ENCODE measurements at regions not wholly inside any gene's neighbourhood (a gene's known extent, or its start where the extent isn't known, plus 50 kb on each side); places are given as distances from the start of the nearest gene placed in this dataset.
A peak's percentile ranks its signal among the peaks of the same experiment; 100 is the strongest.
"Not testable (repeated sequence)": the region's sequence is repeated elsewhere in the genome, so short reads cannot be mapped to it uniquely, and the experiment has no call there.

DNA sequence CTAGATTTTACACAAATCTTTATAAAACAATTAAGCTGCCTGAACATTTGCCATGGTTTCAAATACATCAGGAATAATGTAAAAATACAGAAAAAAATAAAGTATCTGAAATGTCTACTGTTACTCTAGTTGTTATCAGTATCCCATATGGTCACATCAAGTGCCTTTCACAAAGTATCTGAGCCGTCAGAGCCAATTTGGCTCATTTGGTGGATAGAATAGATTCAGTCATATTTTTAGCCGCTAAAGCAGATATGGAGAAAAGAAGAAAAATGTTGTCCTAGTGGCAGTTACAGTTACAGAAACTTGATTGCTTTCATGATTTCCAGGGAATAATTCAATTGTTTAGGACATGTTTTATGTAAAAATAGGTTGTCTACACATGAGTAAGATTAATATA, 641.1 kb downstream of the RAPGEF2 start:
- no peak for DNase-seq (ENCODE audit: low spot score)

DNA sequence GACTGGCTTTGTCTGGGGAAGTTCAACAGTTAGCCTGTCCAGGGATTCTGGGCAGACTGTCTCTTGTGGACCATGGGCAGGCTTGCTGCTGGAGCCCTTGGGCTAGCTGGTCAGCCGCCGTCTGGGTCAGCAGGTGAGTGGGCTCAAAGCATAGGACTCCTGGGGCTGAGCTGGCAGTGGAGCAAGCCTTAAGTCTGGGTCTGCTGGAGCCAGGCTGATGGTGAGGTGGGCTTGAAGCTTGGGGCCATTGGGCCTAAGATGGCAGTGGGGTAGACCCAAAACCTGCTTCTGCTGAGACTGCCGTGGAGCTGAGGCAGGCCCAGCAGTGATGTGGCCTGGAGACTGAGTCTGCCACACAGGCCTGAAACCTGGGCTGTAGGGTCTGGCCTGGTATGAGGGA, 645.1 kb downstream of the RAPGEF2 start:
- DNase-seq (ENCODE audit: low spot score): no peak

DNA sequence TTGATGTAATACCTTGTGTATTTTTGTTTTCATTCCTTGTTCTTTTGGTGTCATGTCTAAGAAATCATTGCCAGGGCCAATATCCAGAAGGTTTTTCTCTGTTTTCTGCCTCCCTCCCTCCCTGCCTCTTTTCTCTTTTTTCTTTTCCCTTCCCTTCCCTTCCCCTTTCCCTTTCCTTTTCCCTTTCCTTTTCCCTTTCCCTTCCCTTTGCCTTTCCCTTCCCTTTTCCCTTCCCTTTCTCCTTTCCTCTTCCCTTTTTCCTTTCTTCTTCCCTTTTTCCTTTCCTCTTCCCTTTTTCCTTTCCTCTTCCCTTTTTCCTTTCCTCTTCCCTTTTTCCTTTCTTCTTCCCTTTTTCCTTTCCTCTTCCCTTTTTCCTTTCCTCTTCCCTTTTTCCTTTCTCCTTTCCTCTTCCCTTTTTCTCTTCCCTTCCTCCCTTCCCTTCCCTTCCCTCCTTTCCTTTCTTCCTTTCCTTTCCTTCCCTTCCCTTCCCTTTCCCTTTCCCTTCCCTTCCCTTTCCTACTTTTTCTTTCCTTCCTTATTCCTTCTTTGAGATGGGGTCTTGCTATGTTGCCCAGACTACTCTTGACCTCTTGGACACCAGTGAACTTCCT, 646.1 kb downstream of the RAPGEF2 start:
- DNase-seq (ENCODE audit: low spot score): no peak

DNA sequence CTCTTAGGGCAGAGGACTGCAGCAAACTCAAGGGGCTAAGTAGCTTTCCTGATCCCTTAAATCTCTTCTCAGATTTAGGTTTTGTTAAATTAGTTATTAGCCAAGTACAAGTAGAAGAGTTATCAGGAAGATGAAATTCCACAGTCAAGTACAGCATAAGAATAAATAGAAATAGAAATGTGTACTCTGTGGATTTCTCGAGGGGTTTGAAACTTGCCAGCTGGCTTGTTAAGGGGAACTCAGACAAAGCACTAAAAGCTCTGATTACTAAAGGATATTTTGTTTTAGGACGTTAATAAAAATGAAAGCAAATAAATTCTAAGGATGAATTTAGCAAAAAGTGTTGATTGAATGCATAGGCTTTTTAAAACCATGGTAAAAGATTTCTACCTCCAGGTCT, 654.6 kb downstream of the RAPGEF2 start:
- no peak for DNase-seq (ENCODE audit: low spot score)

DNA sequence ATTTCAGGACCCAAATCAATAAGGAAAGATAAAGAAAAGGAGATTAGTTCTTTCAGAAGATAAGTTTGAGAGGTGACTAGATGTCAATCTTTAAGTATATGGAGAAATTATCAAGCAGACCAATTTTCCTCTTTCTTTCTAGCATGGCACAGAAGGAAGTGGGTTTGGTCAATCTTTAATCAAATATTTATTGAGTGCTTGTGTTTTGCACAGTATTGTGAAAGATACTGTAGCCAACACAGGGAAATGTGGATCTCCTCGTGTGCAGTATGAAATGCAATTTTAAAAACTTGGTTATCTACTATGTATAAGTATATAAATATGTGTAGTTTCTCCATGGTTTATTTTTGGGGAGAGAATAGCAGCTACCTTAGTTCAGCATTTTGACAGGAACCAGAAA, 655.2 kb downstream of the RAPGEF2 start:
- no peak for DNase-seq (ENCODE audit: low spot score)

DNA sequence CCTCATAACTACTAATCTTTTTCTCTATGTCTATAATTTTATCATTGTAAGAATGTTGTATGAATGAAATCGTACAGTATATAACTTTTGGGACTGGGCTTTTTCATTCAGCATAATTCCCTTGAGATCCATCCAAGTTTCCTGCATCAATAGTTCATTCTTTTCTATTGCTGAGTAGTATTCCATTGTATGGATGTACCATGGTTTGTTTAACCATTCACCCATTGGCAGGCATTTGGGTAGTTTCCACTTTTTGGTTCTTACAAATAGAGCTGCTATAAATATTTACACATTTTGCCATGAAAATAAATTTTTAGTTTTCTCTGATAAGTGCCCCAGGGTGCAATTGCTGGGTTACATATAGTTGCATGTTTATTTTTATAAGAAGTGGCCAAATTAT, 659.8 kb downstream of the RAPGEF2 start:
- DNase-seq (ENCODE audit: low spot score): no peak

DNA sequence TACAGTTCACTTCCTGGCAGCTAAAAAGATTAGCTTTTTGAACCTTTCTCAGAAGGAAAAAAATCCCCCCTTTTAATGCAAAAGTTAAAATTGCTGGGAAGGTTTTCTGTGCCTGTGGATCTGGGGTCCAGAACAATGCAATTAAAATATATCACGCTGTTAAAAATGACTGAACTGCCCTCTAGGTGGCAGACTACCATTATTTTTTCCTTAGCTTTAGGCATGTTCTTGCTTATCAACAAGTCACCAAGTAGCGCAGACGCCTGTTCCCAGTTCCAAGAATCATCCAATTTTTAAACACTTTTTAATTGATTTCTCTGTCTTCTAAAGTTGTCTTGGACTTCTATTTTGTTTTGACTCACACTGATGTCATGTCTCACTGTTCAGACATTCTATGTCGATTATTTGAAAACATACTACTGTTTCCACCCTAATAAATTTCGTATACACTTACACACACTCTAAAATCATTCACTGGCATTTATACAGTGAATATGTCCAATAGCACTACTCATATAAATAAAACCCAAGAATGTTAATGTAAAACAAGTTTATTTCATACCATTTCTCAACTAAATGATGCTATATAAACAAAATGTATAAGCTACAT, 661.6 kb downstream of the RAPGEF2 start:
- DNase-seq (ENCODE audit: low spot score): peak; percentile 66

DNA sequence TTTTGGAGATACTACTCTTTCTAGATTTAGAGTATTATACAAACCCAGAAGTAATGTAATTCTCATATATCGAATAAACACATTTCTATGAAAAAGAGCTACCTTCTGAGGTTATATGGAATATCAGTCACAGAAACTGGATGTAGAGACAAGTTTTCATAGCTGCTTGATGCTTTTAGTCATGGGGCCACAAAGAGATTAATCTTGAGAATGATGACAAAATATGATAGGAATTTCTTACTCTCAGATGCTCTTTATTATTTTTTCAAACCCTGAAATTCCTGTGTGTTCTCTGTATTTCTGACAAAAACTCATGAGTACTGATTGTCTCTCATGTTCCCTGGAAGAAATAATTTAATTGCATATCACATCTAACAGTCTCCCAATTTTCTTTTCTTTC, 662.5 kb downstream of the RAPGEF2 start:
- no peak for DNase-seq (ENCODE audit: low spot score)

DNA sequence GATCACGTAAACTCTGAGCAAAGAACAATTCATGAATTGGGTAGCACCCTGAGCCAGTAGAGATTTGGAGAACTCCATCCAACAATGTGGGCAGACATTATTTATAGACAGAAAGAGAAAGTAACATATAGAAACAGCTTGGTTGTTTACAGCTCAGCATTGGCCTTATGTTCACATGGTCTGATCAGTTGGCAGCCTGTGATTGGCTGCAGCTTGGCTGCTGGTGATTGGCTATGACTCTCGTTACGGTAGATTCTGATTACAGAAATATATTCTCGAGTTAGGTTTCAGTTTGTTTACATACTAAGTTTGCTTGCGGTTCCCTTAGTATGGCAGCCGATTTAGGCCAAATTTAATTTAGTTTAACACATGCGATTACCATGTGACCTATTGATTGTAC, 663.4 kb downstream of the RAPGEF2 start:
- peak; percentile 27 for DNase-seq (ENCODE audit: low spot score)

DNA sequence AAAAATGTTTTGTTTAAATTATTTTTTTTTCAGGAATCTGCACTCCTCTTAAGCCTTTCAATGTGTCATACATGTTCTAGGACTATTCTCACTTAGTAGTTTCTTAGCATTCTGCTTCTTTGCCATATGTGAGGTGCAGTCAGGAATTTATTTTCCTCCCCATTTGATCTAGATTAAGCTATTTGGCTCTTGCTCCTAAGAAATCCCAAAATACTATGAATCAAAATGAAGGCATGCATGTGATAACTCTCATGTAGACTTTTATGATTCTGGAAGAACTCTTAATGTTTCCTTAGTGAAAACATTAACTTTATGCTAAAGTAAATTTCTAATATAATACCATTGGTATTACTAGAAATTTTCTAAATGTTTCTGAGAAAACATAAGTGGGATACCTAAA, 664.5 kb downstream of the RAPGEF2 start:
- DNase-seq (ENCODE audit: low spot score): no peak

DNA sequence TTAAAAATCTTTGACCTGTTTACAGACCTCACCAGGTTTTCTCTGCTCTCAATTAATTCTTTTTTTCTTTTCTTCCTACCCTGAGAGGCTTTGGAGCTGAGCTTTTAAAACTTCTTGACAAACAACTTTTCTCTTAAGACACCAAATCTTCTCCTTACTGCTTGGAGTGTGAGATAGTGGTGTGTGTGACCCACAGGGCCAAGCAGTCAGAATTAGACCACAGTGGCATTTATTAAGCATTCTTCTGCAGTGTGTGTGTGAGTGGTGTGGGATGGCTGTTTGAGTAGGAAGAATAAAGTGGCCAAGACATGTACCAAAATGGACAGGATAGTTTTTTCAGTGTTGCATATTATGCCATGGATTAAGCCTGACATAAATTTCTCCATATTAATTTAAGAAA, 665.1 kb downstream of the RAPGEF2 start:
- DNase-seq (ENCODE audit: low spot score): no peak

DNA sequence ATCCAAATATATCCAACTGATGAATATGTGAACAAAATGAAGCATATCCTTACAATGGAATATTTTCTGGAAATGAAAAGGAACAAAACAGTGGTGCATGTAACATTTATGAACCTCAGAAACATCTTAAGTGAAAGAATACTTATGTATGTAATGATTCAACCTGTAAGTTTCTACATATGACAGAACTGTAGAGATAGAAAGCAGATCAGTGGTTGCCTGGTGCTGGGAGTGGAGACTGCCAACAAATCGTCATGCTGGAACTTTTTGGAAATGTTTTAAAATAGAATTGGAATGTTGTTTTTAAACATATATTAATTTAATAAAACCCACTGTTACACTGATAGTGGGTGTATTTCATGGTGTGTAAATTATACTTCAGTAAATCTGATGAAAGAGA, 667.5 kb downstream of the RAPGEF2 start:
- no peak for DNase-seq (ENCODE audit: low spot score)

DNA sequence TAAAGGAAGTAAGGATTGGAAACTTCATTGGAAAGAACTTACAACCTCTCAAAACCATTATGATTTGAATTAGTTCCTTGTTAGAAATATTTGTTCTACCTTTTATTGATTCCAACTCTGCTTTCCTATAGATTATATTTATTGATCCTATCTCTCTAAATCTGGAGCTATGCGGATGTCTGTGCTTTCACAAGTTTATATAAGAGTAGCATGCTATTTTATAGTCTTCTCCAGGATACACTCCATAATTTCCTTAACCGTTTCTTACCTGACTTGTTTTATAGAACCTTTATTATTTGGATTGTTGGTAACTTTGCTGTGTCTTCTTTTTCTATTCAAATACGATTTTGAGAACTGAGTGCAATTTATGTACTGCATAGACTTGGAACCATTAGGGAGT, 668.1 kb downstream of the RAPGEF2 start:
- no peak for DNase-seq (ENCODE audit: low spot score)

DNA sequence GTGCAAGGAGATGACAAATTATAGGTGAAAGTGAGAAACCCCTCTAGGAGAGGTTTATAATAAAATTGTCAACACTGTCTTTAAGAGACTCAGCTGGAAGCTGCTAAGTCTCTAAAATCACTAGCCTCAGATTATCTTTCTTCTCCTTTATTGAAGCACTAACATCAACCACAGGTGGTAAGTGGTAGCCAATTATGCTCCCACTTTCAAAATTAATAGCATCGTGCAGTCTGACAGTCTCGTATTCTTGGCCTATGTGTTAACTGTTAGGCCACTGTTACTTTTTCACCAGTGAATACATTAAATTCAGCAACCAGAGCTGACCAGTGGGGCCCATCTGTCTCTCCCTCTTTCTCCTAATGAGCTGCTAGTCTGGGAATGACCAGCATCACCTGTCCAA, 674.1 kb downstream of the RAPGEF2 start:
- DNase-seq (ENCODE audit: low spot score): no peak

DNA sequence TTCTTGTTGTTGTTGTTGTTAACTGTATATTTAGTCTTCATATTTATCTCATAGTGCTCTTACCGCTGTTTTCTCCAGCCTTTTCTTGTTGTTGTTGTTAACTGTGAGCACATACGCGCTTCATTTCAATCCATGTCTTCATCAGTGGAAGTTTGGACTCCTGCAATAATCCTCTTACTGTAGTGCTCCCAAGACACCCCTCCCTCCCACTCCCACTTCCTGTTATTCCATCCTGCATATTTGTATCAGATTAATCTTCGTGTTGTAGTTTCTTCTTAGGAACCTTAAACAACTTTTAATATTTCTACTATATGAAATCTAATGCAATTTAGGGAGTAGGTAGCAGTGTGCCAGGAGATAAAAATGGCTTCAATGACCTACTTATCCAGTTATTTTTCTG, 674.8 kb downstream of the RAPGEF2 start:
- no peak for DNase-seq (ENCODE audit: low spot score)

DNA sequence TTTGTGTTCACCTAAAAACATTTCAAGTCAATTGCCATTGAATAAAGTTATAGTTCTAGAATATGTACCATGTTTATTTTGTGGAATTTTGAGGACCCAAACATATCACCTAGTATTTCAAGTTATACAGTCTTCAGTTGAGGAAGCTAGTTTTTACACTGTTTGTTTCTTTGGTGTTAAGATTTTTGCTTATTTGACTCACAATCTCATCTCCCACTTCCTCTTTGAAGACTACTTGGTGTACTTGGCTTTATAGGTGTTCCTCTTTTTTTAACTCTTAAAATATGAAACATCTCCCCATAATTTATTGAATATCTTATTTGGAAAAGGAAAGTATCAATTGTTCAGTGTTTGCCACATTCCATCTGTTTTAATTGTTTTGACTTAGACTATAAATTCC, 675.4 kb downstream of the RAPGEF2 start:
- DNase-seq (ENCODE audit: low spot score): no peak

DNA sequence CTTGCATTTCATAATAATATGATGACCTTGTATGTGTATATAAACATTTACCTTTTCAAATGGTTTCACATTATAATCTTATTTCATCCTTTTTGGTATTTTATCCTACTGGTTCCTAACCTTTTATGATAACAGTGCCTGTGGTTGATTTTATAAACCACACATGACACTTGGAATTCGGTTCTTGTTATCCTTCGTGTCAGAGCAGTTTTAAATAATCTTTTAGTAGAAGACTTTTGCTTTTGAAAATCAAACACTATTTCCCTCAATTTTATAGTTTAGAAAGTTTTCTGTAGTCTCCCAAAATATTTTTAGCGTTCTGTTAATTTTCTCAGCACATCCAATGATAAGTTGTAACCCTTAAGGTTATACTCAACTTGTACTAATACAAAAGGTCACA, 676.8 kb downstream of the RAPGEF2 start:
- no peak for DNase-seq (ENCODE audit: low spot score)

DNA sequence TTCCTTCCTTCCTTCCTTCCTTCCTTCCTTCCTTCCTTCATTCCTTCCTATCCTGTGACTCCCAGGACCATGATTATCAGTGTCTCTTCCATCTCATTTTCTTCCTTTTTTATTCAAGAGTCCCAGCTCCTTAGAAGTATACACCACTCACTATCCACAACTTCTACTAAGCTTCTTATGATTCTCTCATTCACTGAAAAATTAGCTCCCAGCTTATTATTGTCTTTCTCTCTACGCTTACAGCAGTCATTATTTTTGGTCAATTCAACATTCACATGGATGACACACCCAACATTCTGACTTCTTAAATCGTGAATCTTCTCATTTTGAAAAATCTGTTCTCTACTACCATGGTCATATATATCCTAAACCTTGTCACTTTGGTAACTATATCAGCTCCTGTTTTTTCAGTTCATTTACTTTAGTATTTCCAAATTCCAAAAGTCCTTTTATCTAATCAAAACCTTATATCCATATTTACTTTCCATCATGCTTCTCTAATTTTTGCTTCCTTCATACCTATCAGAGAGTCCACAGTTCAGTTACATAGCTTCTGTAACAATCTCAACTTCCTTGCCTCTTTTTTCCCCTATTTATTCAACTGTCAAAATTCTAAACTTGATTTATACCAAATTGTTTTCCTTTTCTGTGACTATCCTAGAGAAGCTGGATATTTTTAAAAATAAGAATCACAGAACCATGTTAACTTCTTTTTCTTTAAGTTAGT, 677.5 kb downstream of the RAPGEF2 start:
- DNase-seq (ENCODE audit: low spot score): no peak

DNA sequence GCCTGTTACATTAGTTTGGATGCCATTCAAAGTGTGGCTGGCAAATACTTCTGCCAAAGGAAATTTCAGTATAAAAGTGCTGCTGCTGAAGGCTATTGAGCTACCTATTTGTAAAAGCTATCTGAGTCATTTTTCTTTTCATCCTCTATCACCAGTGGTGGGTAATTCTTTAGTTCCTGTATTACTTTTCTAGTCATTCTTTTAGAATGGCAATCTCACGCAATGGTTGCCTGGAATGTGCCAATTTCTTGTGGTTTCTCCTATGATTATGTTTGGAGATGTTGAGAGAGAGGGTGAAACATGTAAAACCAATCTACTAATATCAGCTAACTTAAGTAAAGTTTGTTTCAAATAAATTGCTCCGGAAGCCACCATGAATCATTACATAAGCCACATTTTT, 685.0 kb downstream of the RAPGEF2 start:
- no peak for DNase-seq (ENCODE audit: low spot score)

DNA sequence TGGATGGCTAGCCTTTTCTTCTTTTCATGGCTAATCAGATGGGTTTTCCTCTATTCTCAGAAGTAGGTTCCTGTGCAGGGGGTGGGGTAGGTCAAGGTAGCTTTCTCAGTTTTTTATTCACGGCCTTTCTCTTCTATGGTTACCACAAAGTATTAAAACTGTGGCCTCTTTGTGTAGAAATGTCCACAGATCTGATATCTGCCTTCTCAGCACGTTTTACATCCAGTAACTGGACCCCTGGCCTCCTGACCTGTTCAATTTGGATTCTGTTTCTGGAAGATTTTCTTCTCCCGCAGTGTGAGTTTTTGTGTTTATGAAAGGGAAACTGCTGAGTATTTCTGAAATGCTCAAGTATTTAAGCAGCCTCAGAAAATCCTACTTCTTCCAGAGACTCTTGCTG, 688.5 kb downstream of the RAPGEF2 start:
- DNase-seq (ENCODE audit: low spot score): no peak

DNA sequence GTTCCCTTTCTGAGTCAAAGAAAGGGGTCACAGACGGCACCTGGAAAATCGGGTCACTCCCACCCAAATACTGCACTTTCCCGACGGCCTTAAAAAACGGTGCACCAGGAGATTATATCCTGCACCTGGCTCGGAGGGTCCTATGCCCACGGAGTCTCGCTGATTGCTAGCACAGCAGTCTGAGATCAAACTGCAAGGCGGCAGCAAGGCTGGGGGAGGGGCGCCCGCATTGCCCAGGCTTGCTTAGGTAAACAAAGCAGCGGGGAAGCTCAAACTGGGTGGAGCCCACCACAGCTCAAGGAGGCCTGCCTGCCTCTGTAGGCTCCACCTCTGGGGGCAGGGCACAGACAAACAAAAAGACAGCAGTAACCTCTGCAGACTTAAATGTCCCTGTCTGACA, 701.7 kb downstream of the RAPGEF2 start:
- not testable (repeated sequence) for DNase-seq (ENCODE audit: low spot score)

DNA sequence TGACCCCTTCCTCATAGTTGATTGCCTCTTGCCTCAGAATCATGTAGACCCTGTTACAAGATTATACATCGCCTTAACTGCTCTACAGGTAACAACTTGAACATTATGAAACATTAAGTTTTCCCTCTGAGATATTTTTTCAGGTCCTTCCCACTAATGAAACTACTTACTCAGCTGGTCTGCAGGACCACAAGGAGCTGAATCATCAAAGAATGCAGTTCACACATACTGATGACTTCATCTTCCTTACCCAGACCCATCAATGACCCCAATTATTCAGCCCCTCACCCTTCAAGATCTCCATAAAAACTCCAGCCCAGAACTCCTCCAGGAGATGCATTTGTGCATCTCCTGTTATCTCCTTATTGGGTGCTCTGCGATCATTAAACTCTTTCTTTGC, 720.9 kb downstream of the RAPGEF2 start:
- DNase-seq (ENCODE audit: low spot score): no peak

DNA sequence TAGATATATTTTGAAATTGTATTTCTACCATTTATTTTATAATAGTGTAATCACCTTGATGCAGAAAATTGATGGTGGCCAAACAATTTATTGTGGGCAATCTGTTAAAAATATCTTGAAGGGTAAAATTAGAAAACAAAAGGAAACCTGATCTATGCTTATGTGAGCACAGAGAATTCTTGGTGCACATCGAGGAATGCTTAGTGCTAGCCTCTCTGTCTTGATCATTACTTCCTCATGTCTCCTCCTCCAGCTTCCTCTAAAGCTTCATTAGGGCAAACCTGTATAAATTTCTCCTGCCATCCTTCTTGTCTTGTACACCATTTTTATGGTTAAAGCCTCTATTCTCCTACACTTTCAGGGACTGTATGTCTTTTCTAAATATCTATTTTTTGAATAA, 725.8 kb downstream of the RAPGEF2 start:
- DNase-seq (ENCODE audit: low spot score): no peak

DNA sequence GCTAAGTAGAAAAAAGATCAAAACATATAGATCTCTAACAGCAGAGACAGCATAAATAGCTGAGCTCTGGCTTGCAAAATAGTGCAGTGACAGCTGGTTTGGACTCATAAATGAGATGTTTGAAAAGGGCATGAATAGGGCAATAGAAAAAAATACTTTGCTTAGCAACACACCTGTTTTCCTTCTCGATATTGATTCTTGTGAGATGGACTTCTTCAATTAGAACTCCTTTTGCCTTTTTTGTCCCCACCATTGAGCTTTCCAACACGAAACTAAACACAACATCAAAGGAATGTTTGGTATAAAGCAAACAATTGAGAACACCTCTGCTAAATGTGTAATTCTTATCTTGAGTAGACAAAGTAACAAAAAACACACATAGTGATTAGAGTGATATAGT, 726.3 kb downstream of the RAPGEF2 start:
- DNase-seq (ENCODE audit: low spot score): no peak
